CD8-positive, alpha-beta memory T cell (primary cell): ENCODE measurements at regions not wholly inside any gene's neighbourhood (a gene's known extent, or its start where the extent isn't known, plus 50 kb on each side); places are given as distances from the start of the nearest gene placed in this dataset.

ENCODE experiments used
- CTCF ChIA-PET: fragments of 350-600 bp; sonication (Branson Sonifier 250); formaldehyde crosslinking; loops from one replicate; lab custom pipeline; 2021; ENCODE audit warnings: antibody characterized with exemption; lab: Charles Lee
- POLR2A ChIA-PET: fragments of 350-600 bp; sonication (Branson Sonifier 250); formaldehyde crosslinking; loops from one replicate; lab custom pipeline; 2021; ENCODE audit warnings: antibody characterized with exemption; lab: Charles Lee
- DNase-seq, 5 donors: peaks; one replicate each; pipeline versions ENCODE4 v3.0.0 to v3.0.0-alpha.2; 2020 to 2022; ENCODE audit warnings: mixed read lengths in 1 of 5
- H3K27ac ChIP-seq: one replicate; pipeline ENCODE4 v1.7.0; 2013; ENCODE audit warnings: low read depth, mild to moderate bottlenecking, low read length, moderate library complexity
- H3K27me3 ChIP-seq: 2 replicates; pipeline ENCODE4 v1.7.0; 2013; ENCODE audit warnings: low read length, mild to moderate bottlenecking; ENCODE audit not compliant: insufficient read depth, poor library complexity, severe bottlenecking
- H3K36me3 ChIP-seq: 2 replicates; pipeline ENCODE4 v1.7.0; 2013; ENCODE audit warnings: mild to moderate bottlenecking, low read length, moderate library complexity; ENCODE audit not compliant: insufficient read depth
- H3K4me1 ChIP-seq: 2 replicates; pipeline ENCODE4 v1.7.0; 2013; ENCODE audit warnings: mild to moderate bottlenecking, low read length, moderate library complexity; ENCODE audit not compliant: insufficient read depth
- H3K4me3 ChIP-seq: 2 replicates; pipeline ENCODE4 v1.7.0; 2013; ENCODE audit warnings: mild to moderate bottlenecking, low read length
- H3K9me3 ChIP-seq: 2 replicates; pipeline ENCODE4 v1.7.0; 2013; ENCODE audit warnings: mild to moderate bottlenecking, low read length
- H3K27ac Mint-ChIP-seq, 8 donors: one replicate each; pipeline ENCODE4 v1.8.0; 2020 to 2021; ENCODE audit warnings: mixed read lengths in 8 of 8, mild to moderate bottlenecking in 6 of 8, inconsistent platforms in 3 of 8, moderate library complexity in 3 of 8
- H3K27me3 Mint-ChIP-seq, 2 donors: one replicate each; pipeline ENCODE4 v1.8.0; 2020 to 2021; ENCODE audit warnings: mixed read lengths in 2 of 2, mild to moderate bottlenecking in 1 of 2, moderate library complexity in 1 of 2
- H3K36me3 Mint-ChIP-seq, 3 donors: one replicate each; pipeline ENCODE4 v1.8.0; 2020 to 2021; ENCODE audit warnings: mixed read lengths in 3 of 3, inconsistent platforms in 1 of 3, mild to moderate bottlenecking in 1 of 3
- H3K4me1 Mint-ChIP-seq, 3 donors: one replicate each; pipeline ENCODE4 v1.8.0; 2020 to 2021; ENCODE audit warnings: mixed read lengths in 3 of 3, inconsistent platforms in 1 of 3, mild to moderate bottlenecking in 1 of 3
- H3K4me3 Mint-ChIP-seq, 7 donors: one replicate each; pipeline ENCODE4 v1.8.0; 2020 to 2021; ENCODE audit warnings: mixed read lengths in 7 of 7, mild to moderate bottlenecking in 6 of 7, moderate library complexity in 4 of 7, inconsistent platforms in 2 of 7
- H3K9me3 Mint-ChIP-seq, 5 donors: one replicate each; pipeline ENCODE4 v1.8.0; 2020 to 2022; ENCODE audit warnings: mixed read lengths in 5 of 5, mild to moderate bottlenecking in 3 of 5, moderate library complexity in 2 of 5, inconsistent platforms in 1 of 5

GRCh38 chr18:70762812-70763211 lies 474.0 kb downstream of the SOCS6 start:
- Histone ChIP-seq H3K4me1 (no peaks in the 10 kb centered on the region), H3K27ac (no peak overlapping the region), H3K36me3 (no peaks in the 10 kb centered on the region), H3K27me3 (no peaks in the 10 kb centered on the region), H3K4me3 (no peak overlapping the region), H3K9me3 (no peaks in the 10 kb centered on the region)
- H3K4me3 Mint-ChIP-seq, result no peak overlapping the region
- H3K27me3 Mint-ChIP-seq, result peaks cover 0 to 1% of the 10 kb centered on the region in 2 donors
- peaks cover 2 to 15% (median 5%) of the 10 kb centered on the region in 5 donors for H3K9me3 Mint-ChIP-seq
- H3K36me3 Mint-ChIP-seq, result no peaks in the 10 kb centered on the region
- H3K27ac Mint-ChIP-seq, result no peak overlapping the region
- no peaks in the 10 kb centered on the region for H3K4me1 Mint-ChIP-seq
- ChIA-PET CTCF (no interaction called here), POLR2A (no interaction called here)
- DNase-seq, result no peak

DNA sequence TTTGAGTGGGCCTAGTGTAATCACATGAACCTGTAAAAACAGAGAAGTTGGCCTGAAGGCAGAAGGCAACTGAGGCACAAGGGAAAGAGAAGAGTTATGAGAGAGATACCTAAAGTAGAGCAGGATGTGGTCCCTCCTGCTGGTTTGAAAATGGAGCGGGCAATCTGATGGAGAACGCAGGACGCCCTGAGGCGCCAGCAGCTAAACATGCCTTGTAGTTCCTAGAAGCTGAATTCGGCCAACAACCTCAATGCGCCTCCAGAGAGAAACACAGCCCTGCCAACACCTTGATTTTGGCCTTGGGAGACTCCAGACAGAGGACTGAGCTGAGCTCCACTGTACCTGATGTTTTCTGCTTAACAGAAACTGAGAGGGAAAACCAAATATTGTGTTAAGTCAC lies 469.9 kb downstream of the SOCS6 start:
- Mint-ChIP-seq H3K27me3 (no peaks in the 10 kb centered on the region), H3K27ac (no peak overlapping the region), H3K4me1 (no peaks in the 10 kb centered on the region), H3K4me3 (no peak overlapping the region), H3K9me3 (peaks cover 0 to 14% (median 5%) of the 10 kb centered on the region in 5 donors), H3K36me3 (no peaks in the 10 kb centered on the region)
- Histone ChIP-seq H3K9me3 (no peaks in the 10 kb centered on the region), H3K27me3 (no peaks in the 10 kb centered on the region), H3K36me3 (no peaks in the 10 kb centered on the region), H3K4me3 (no peak overlapping the region), H3K27ac (no peak overlapping the region), H3K4me1 (no peaks in the 10 kb centered on the region)
- no peak for DNase-seq
- POLR2A ChIA-PET, result no interaction called here
- CTCF ChIA-PET, result no interaction called here

DNA sequence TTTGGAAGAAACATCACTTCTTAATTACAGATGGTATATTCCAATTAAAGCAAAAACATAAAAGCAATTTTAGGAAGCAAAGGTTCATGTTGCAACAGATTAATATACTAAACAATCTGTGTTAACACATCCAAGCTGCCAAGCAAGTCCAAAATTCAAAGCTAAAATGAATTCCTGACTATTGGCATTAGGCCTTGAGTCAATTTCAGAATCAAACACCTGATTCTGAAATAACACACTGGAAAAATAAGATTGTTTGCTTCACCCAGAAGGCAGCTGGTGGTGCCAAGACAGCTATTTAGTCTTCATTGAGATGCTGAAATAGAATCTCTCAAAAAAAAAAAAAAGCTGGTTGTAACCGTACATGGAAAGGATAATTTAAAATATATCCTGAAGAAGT lies 465.6 kb downstream of the SOCS6 start:
- Mint-ChIP-seq H3K9me3 (peaks cover 5 to 18% (median 9%) of the 10 kb centered on the region in 5 donors), H3K4me3 (no peak overlapping the region), H3K27me3 (no peaks in the 10 kb centered on the region), H3K4me1 (no peaks in the 10 kb centered on the region), H3K36me3 (peaks cover 0 to 7% (median 0%) of the 10 kb centered on the region in 3 donors), H3K27ac (no peak overlapping the region)
- CTCF ChIA-PET, result no interaction called here
- no peak overlapping the region for H3K27ac ChIP-seq
- POLR2A ChIA-PET, result no interaction called here
- no peaks in the 10 kb centered on the region for H3K9me3 ChIP-seq
- H3K4me3 ChIP-seq, result no peak overlapping the region
- H3K36me3 ChIP-seq, result no peaks in the 10 kb centered on the region
- no peaks in the 10 kb centered on the region for H3K27me3 ChIP-seq
- H3K4me1 ChIP-seq, result no peaks in the 10 kb centered on the region
- DNase-seq, result no peak

GRCh38 chr18:70732916-70733315 lies 444.1 kb downstream of the SOCS6 start:
- Histone ChIP-seq H3K4me1 (no peaks in the 10 kb centered on the region), H3K27ac (no peak overlapping the region), H3K9me3 (no peaks in the 10 kb centered on the region), H3K4me3 (no peak overlapping the region), H3K36me3 (no peaks in the 10 kb centered on the region), H3K27me3 (no peaks in the 10 kb centered on the region)
- Mint-ChIP-seq H3K4me3 (no peak overlapping the region), H3K9me3 (peaks cover 2 to 14% (median 8%) of the 10 kb centered on the region in 5 donors), H3K27ac (no peak overlapping the region), H3K27me3 (no peaks in the 10 kb centered on the region), H3K36me3 (no peaks in the 10 kb centered on the region), H3K4me1 (no peaks in the 10 kb centered on the region)
- CTCF ChIA-PET, result no interaction called here
- POLR2A ChIA-PET, result no interaction called here
- no peak for DNase-seq

DNA sequence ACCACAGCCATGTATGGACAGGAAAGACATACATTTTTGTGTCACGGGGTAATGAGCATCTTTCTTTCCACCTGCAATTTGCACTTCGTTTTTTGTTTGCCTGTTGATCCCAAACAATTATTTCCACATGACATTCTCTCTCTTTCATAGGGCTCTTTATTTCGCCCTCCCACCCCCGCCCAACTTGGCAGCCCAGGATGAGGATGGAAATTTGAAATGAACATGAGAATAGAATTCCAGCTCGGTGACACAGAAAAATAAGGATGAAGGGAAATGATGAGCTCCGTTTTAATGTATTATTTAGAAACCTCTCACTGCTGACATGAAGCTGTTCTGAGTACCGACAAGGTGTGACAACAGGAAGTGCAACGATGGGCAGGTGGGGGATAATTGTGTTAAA lies 443.3 kb downstream of the SOCS6 start:
- Mint-ChIP-seq H3K27me3 (no peaks in the 10 kb centered on the region), H3K4me1 (no peaks in the 10 kb centered on the region), H3K9me3 (peaks cover 2 to 14% (median 8%) of the 10 kb centered on the region in 5 donors)

GRCh38 chr18:70720607-70721006 lies 431.8 kb downstream of the SOCS6 start:
- Mint-ChIP-seq H3K9me3 (peaks cover 0 to 19% (median 6%) of the 10 kb centered on the region in 5 donors), H3K4me3 (no peak overlapping the region), H3K27me3 (no peaks in the 10 kb centered on the region), H3K27ac (no peak overlapping the region), H3K36me3 (no peaks in the 10 kb centered on the region), H3K4me1 (no peaks in the 10 kb centered on the region)
- no peaks in the 10 kb centered on the region for H3K4me1 ChIP-seq
- no peak overlapping the region for H3K27ac ChIP-seq
- no peak overlapping the region for H3K4me3 ChIP-seq
- no peaks in the 10 kb centered on the region for H3K27me3 ChIP-seq
- H3K36me3 ChIP-seq, result no peaks in the 10 kb centered on the region
- CTCF ChIA-PET, result interaction anchor here (0.6 to 1.1 kb wide), 2 partner anchors 11 to 98 kb away, joined by 3 to 5 read pairs; no protein-coding TSS in a partner anchor
- POLR2A ChIA-PET, result interaction anchor here (0.6 kb wide), 1 partner anchor 15 kb away, joined by 3 read pairs; no protein-coding TSS in a partner anchor
- no peak for DNase-seq
- no peaks in the 10 kb centered on the region for H3K9me3 ChIP-seq

More for the DNA sequence above, 443.3 kb downstream of the SOCS6 start:
- Histone ChIP-seq H3K27ac (no peak overlapping the region), H3K27me3 (no peaks in the 10 kb centered on the region), H3K9me3 (no peaks in the 10 kb centered on the region), H3K36me3 (no peaks in the 10 kb centered on the region), H3K4me3 (no peak overlapping the region), H3K4me1 (no peaks in the 10 kb centered on the region)
- Mint-ChIP-seq H3K36me3 (no peaks in the 10 kb centered on the region), H3K4me3 (no peak overlapping the region), H3K27ac (no peak overlapping the region)
- ChIA-PET CTCF (no interaction called here), POLR2A (interaction anchor here (0.7 kb wide), 1 partner anchor 72 kb away, joined by 3 read pairs; no protein-coding TSS in a partner anchor)
- DNase-seq, result no peak

DNA sequence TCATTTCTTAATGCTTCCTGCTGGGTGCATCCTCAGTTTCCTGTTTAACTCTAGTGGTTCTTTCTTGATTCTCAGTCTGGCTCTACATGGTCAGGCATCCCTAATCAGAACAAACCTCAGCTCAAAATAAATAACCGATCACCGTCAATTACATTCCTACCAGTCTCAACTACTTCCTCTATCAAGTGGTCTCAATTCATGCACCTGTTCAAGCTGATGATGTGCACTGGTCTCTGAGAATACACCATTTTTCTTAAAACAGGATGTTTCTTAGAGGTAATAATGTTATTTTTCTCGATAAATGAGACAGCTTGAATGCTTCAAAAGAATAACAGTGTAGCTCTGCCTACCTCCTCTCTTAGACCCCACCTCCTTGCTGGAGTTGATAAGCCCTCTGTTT lies 420.9 kb downstream of the SOCS6 start:
- Histone ChIP-seq H3K9me3 (no peaks in the 10 kb centered on the region), H3K4me3 (no peak overlapping the region), H3K4me1 (no peaks in the 10 kb centered on the region), H3K27me3 (no peaks in the 10 kb centered on the region), H3K27ac (no peak overlapping the region), H3K36me3 (no peaks in the 10 kb centered on the region)
- ChIA-PET POLR2A (no interaction called here), CTCF (no interaction called here)
- Mint-ChIP-seq H3K4me1 (no peaks in the 10 kb centered on the region), H3K9me3 (peaks cover 0 to 9% (median 3%) of the 10 kb centered on the region in 5 donors), H3K36me3 (peaks cover 0 to 2% (median 0%) of the 10 kb centered on the region in 3 donors), H3K27ac (no peak overlapping the region), H3K4me3 (no peak overlapping the region), H3K27me3 (no peaks in the 10 kb centered on the region)
- no peak for DNase-seq

- no peaks in the 10 kb centered on the region for H3K4me1 Mint-ChIP-seq
- POLR2A ChIA-PET, result no interaction called here
Measured at GRCh38 chr18:70709144-70709543, 420.3 kb downstream of the SOCS6 start.

More at GRCh38 chr18:70709144-70709543, 420.3 kb downstream of the SOCS6 start:
- Histone ChIP-seq H3K27me3 (no peaks in the 10 kb centered on the region), H3K4me3 (no peak overlapping the region), H3K9me3 (no peaks in the 10 kb centered on the region), H3K36me3 (no peaks in the 10 kb centered on the region), H3K27ac (no peak overlapping the region), H3K4me1 (no peaks in the 10 kb centered on the region)
- CTCF ChIA-PET, result no interaction called here
- DNase-seq, result no peak
- H3K27ac Mint-ChIP-seq, result peak overlapping the region in 1 of 8 donors; percentile 18
- H3K9me3 Mint-ChIP-seq, result peaks cover 0 to 9% (median 3%) of the 10 kb centered on the region in 5 donors
- no peak overlapping the region for H3K4me3 Mint-ChIP-seq
- peaks cover 0 to 2% (median 0%) of the 10 kb centered on the region in 3 donors for H3K36me3 Mint-ChIP-seq
- no peaks in the 10 kb centered on the region for H3K27me3 Mint-ChIP-seq
